DND-41 (cell line): ENCODE measurements at regions not wholly inside any gene's neighbourhood (a gene's known extent, or its start where the extent isn't known, plus 50 kb on each side); places are given as distances from the start of the nearest gene placed in this dataset.

Experiments
- CTCF ChIP-seq: IDR thresholded peaks from 2 replicates; pipeline ENCODE4 v1.5.1; 2012; ENCODE audit warnings: borderline replicate concordance, low read length, moderate library complexity, mild to moderate bottlenecking; ENCODE audit not compliant: poor library complexity, severe bottlenecking; ENCODE audit errors: extremely low read depth
- EZH2 ChIP-seq: IDR thresholded peaks from 3 replicates; pipeline ENCODE4 v1.6.1; 2012; ENCODE audit warnings: borderline replicate concordance, low read depth, mild to moderate bottlenecking, moderate library complexity, low read length, inconsistent platforms; ENCODE audit not compliant: severe bottlenecking

GRCh38 chr13:111541752-111542529 lies 221.5 kb downstream of the TEX29 start:
- no peak for TF ChIP-seq CTCF
- TF ChIP-seq EZH2, result no peak
